Kidney glomerular epithelial cell (primary cell): ENCODE measurements at regions not wholly inside any gene's neighbourhood (a gene's known extent, or its start where the extent isn't known, plus 50 kb on each side); places are given as distances from the start of the nearest gene placed in this dataset.
A peak's percentile ranks its signal among the peaks of the same experiment; 100 is the strongest.

ENCODE experiments used
- DNase-seq: peaks from one replicate; lab custom pipeline; 2025; lab: John Stamatoyannopoulos, UW

DNA sequence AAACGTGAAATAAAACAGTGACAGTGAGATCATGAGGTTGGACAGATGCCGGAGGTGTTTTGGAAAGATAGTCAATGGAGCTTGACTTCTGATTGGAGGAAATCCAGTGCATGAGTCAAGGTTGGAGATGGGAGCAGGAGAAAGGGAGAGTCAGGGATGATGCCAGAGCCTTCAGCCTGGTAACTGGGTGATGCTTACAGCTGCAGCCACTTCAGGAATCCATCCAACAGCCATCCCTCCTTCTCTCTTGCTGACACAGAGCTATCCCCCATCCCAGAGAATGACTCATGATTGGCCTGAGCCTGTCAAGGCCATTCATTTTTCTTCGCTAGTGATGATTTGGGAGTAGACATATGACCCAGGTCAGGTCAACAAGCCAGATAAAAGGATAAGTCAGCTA is 112.8 kb downstream of the SAMD5 start:
- DNase-seq, result peak; percentile 78

DNA sequence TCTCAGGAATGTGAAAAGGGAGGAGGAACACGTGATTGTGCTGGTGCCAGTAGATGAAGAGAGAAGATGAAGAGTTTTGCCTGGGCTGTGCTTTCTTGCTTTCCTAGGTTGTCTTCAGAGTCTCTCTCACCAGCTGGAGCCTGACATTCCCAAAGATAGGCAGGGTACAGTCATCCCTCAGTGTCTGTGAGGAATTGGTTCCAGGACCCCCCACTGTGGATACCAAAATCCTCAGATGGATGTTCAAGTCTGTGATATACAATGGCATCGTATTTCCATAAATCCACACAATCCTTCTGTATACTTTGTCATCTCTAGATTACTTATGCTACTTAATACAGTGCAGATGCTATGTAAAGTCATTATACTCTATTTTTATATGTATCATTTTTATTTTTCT is 113.5 kb downstream of the SAMD5 start:
- no peak for DNase-seq

DNA sequence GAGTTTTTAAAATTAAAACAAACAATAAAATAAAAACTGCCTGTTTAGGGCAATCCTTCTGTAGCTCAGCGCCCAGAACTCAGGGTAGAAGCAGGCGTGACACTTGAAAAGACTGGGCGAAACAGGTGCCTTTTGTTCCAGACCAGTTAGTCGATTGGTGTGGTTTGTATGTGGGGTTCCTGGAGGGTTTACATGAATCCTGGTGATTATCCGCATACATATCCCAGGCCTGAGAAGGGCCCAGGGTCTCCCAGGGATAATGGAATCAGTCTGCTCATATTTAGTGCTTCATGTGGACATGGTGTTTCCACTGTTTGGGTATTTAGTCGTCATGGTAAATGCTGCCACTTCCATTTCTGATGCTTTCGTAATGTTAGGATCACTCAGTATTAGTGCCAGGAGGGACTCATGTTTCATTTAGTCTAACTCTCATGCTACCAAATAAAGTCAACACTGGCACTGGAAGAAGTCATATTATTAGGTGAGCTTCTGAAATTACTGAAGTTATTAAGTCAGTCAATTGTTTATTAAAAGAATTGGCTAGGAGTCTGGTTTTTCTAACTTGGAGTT is 116.5 kb downstream of the SAMD5 start:
- DNase-seq, result no peak

DNA sequence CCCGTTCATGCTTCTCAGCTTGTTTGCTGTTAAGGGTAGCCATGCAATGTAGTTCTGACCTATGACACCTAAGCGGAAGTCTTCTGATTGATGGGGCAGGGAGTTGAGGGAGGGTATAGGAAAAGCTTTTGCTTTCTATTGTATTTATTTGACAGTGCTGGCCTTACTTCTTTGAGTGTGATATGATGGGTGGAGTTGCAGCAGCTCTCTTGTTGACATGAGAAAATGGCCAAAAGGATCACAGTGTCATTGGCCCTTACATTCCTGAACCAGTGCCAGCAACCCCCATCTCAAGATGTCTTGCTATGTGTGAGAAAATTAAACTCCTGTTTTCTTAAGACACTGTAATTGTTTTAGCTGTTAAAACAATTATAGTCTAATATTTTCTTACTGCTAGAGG is 117.5 kb downstream of the SAMD5 start:
- no peak for DNase-seq

DNA sequence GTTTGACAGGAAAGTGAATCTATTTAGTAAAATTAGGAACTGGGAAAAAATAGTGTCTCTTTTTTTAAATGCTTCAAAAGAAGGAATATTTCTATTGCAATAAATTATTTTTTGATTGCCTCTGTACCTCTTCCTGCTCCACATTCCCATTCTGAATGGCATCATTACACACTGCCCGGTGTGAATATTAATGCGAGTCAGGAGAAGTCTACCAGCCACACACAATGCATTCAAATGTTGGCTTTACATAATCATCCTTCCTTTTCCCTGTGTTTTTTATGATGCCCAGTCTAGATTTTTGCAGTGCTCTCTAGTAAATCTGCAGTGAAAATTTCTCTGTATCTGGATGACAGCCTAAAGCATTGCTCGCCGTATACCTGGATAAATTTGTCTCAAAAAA is 118.9 kb downstream of the SAMD5 start:
- DNase-seq, result no peak

DNA sequence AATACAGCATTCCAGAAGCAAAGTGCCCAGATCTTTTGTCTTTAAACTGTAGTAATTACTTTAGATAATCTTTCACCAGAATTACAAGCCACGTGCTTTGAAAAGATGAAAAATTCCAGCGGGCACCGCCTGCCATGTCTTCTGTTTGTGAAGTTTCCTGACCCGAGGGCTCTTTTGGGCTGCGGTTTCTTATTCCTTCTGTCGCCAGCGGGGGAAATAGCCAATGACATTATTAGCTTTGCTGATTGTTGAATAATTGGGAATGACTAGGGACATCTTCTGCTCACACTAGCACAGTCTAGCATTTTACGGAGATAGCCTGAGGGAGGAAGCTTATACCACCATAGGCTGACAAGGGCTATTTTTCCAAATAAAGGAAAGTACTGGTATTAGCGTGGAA is 124.7 kb downstream of the SAMD5 start:
- no peak for DNase-seq

DNA sequence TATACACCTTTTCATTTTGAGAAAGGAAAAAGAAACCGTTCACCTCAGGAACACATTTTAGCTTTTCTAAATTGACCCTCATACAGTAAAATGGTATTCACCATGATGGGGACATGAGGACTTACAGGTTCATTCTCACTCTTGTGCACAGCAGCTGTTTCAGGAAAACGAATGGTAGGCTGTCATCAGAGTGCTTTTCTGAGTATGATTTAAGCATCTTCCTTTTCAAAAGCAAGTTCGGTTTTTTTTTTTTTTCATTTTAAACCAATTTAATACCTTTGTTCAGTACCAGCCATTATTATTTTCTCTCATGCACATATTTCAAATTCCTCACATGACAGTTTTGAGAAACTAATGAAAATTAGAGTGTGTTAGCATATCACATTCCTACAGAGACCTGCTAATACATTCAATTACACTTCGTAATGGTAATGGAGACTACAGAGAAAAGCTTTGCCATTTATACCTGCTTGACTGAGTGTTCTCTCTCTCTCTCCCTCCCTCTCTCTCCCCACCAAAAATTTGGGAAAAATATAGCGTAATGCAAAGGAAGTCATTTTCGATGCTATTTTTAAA is 129.2 kb downstream of the SAMD5 start:
- DNase-seq, result no peak

DNA sequence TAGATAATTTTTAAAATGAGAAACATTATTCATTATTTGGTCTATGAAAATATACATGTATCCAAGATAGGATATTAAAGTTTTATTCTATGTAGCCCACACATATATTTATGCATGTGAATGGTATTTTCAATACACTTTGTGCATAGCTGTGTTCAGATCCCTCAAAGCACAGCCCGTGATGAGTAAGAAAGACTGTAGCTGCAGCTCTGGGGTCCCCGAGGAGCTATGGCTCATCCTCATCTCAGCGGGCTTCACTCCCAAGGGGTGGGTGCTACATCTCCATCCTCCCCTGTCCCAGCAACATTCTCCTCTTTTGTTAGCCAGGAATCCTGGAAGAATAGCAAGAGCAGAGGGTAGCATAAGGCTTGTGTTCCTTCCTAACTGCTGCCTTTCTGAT is 130.8 kb downstream of the SAMD5 start:
- DNase-seq, result no peak

DNA sequence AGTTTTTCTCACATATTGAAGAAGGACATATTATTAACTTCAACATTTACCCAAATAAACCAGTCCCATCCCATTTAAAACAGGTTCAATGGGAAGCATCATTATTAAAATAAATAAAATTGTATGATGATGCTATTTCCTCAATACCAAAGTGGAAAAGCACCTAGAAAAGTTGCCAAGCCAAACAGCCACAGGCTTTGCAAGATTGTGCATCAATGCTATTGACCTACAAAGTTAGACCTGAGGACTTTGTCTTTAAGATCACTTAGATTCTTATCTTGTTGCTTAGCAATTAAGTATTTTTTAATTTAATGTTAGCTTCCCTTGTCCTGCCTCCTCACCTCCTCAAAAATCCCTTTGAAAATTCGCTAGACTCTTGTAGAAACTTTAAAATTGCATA is 132.1 kb downstream of the SAMD5 start:
- DNase-seq, result no peak

DNA sequence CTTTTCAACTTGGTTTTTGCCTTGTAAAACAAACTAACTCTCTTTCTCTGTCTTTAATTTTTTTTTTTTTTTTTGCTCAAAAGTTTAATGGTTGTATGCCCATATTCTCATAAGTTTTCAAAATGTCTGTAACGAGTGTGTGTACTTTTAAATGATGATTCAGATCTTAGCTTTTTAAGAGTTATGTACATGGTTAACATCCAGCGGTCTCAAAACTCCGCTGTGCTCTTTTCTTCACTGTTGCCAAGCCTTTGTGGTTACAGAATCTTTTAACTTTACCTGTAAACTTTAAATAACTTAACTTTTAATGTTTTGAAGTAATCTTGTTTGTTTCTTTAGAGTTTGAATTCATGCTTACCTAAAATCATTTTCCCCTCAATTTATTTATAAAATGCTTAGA is 133.0 kb downstream of the SAMD5 start:
- no peak for DNase-seq

DNA sequence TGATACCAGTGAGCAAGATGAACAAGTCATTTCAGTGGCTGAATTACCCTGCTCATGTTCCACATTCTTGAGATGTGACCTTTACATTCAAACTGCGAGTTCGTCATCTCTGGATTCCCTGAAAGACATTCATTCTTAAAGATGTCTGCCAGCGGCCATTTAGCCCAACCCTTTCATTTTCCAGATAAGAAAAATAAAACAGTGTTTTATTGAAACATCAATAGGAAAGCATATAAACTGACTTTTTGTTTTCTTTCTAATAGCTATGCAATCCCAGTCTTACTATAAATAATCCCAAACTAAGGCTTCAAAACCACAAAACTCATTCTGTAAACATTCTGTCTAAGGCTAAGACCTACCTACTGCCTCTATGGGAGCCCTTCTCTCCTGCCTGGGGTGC is 134.0 kb downstream of the SAMD5 start:
- no peak for DNase-seq

DNA sequence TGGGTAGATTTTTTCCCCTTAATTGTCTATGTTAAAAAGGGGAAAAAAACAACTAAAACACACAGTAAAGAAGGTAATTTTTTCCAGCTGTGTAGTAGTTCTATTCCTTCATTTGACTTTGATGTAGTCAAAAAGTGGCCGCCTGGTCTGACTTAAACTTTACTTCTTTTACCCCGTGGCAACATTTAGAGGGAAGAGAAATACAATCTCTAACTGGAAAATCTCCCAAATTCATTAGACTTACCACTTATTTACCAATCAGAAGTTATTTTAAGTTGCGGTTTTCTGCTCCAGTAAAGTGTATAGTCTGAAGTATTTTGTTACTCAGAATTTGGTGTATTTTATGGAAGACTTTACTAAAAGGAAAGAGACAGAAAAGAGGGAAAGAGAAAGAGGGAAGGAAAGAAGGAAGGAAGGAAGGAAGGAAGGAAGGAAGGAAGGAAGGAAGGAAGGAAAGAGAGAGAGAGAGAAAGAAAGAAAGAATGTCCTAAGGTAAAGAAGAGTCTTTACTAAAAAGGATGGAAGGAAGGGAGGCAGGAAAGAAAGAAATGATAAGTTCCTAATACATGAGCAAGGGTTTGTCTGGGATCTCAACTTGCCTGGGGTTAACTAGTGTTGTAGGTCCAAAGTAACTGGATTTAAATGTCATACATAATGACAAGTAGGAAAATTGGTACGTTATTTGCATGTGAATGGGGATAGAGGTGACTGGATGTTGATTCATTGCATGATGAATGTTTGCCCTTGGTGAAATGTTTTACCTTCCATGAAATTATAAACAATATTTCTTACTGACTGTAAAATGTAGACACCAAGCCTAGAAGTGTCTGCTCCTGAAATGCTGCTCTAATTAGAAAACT is 135.1 kb downstream of the SAMD5 start:
- no peak for DNase-seq

DNA sequence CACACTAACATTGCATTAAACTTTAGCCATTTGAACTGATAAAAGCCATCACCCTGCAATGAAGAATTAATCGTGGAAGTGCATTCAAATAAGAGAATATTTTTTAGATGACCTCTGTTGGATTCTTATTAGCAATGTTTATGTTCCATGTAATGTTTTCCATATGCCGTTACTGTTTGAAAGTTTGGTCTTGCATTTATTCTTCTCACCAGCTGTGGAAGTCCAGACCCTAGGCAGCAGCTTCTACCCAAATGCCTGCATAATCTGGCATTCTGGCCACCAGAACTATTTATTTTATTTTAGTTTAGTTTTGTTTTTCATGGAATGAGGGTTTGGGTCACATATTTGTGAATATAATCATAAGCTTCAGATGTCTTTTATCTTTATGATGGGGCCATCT is 140.4 kb downstream of the SAMD5 start:
- no peak for DNase-seq

DNA sequence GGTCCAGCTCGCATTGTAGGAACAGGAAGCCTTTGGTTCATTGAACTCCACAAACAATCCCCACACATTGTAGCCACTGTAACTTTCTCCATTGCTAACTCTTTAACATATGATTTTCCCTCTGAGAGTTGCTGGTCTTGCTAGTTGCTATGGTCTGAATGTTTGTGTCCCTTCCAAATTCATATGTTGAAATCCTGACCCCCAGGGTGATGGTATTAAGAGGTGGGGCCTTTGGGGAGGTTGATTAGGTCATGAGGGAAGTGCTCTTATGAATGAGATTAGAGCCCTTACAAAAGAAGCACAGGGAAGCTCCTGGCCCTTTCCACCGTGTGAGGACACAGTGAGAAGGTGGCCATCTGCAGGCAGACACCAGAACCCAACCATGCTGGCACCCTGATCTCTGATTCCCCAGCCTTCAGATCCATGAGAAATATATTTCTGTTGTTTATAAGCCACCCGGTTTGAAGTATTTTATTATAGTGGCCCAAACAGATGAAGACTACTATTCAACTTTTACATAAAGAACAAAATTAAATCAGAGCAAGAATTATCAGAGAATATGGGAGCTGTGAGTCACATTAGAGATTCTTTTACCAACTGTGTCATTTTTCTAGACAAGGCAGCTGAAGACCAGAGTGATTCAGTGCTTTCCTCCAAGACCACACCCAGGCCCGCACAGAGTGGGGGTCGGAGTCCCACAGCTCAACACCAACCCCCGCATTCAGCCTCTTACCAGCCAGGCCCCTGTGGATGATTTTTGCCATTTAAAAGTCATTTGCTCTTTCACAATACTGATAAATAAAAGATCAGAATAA is 143.0 kb downstream of the SAMD5 start:
- peak; percentile 4 for DNase-seq

DNA sequence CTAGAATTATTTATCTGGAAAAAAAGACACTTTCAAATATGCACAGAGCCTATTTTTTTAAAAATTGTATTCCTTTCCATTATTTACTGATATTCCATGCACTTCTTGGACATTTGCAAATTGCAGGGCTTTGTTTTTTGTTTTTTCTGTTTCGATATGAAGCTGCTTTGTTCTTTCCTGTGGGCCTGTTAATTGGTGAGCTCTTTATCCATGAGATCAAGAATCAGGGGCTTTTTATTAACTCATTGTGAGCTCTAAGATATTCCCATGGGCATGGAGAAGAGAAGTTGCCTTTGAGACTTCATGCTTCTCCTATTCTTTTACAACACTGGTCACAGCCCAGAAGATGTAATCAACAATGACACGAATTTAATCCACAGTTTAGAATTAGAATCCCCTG is 145.1 kb downstream of the SAMD5 start:
- DNase-seq, result no peak

DNA sequence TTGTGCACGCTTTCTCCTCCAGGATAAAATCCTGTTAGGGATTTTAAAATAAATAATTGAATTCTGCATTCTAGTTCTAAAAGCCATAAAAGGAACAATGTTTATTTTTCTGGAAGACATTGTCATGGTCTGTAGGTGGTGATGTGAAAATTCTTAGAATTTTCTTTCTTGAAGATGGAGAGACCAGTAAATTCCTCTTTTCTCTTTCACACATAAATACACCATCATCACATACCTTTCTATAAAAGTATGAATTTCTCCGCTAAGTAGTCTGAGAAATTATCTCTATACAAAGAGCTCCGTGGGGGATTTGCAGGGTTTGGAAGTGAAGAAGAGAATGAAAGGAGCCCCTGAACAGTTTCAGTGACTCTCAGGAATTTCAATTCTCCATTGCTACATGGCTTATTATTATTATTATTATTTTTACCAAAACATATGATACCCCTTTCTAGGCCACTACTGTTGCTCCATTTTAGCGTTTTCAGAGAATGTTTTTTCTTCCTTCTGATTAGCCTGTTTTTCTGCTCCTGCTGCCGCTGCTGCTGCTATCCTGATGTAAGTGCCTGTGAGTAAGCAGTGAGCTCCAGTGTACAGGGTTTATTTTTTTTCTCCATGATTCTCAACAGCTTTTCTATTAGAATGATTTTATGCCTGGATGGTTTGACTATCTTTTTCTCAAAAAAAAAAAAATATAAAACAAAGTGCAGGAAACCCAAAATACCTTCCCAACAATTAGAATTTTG is 145.8 kb downstream of the SAMD5 start:
- peak; percentile 2 for DNase-seq

DNA sequence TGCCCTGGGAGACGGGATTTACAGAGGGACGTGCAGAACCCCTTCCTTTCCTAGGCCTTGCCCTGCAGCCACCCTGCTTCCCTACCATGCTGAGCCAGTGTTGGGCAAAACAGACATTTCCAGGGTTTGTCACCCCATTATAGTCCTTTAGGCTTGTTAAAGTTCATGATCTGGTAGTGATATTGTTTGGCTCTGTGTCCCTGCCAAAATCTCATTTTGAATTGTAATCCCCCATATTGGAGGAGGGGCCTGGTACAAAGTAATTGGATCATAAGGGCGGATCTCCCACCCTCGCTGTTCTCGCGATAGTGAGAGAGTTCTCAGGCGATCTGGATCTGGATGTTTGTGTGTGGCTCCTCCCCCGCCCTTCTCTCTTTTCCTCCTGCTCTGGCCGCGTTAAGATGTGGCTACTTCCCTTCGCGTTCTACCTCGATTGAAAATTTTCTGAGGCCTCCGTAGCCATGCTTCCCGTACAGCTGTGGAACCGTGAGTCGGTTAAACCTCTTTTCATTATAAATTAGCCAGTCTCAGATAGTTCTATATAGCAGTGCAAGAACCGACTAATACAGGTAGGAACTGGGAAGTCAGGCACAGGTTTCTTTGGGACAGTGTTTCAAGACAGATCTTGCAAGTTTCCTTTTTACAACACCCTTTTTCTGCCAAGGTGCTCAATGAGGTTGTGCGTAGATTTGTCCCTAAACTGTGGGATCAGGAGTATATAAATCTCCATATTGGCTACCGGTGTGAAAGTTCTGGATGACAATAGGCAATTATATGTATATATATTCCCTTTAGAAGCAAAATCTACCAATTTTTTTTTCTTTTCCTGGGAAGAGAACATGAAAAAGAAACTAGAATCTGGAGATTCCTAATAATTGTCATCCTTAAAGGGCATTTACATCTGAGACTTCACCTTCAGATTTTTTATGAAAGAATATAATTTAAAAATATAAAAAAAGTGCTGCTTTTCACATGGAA is 152.1 kb downstream of the SAMD5 start:
- no peak for DNase-seq

DNA sequence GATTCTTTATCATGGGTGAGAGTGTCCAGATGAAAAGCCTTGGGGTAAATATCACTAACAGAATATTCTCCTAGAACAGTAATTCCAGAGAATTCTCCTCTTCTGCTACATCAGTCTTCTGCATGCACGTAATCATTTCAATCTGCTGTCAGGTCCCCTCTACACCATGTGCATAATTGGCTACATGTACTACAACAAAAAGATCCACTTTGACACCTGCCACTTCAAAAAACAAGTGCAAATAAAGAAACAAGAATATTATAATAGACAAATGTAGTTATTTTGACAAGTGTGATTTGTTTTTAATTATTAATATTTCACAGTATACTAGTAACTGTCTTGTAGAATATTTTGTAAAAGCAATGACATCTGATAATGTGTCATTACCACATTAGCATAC is 154.2 kb downstream of the SAMD5 start:
- no peak for DNase-seq

DNA sequence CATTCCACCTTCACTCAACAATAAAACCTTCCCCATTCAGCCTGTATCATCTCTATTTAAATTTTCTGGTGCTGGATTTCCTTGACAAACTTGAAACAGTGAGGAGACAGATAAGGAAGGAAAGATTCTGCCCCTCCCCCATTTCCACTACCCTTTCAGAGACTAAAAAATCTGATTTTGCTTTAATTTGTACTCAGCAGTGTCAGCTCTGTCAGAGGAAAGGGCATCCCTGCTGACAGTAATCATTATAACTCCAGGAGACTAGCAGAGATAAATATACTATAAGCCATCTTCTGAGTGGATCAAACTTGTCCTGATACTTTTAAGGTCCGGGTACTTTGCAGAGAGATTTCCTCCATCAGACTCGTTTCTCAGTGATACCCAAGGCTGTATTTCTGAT is 155.6 kb downstream of the SAMD5 start:
- DNase-seq, result no peak

DNA sequence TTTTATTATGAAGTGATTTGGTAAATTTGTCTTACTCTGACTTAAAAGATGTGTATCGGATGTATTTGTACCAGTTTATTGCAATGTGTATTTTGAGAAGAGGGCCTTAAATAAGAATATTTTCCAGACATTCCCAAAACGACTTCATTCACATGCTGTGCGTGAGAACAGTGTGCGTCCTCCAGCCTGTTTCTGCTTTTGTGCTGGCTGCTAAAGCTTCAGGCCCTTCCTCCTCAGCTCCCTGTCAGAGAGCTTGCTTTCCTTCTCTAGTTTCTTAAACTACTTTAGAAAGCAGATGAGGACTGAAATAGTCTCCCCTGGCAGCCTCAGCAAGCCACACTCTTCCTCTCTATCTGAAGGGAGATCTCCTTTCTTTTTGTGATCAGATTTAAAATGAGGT is 157.8 kb downstream of the SAMD5 start:
- no peak for DNase-seq

DNA sequence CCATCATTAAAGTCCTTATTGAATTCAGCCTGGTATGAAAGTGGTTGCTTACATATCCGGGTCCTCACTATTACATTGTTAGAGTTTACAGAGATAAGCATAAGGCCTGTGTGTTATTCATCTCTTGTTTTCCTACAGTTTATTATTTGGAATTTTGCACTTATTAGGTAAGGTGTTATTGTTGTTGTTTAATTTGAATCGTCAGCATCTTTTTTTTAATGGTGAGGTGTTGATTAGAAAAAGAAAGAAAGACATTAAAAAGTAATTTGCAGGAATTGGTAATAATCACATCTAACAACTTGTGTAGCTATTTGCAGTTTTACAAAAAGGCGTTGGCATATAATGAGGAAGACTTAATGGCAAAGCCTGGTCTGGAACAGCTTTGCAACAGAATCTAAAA is 158.6 kb downstream of the SAMD5 start:
- DNase-seq, result no peak
